ENCODE measurements at regions not wholly inside any gene's neighbourhood (a gene's known extent, or its start where the extent isn't known, plus 50 kb on each side); places are given as distances from the start of the nearest gene placed in this dataset.

DNA sequence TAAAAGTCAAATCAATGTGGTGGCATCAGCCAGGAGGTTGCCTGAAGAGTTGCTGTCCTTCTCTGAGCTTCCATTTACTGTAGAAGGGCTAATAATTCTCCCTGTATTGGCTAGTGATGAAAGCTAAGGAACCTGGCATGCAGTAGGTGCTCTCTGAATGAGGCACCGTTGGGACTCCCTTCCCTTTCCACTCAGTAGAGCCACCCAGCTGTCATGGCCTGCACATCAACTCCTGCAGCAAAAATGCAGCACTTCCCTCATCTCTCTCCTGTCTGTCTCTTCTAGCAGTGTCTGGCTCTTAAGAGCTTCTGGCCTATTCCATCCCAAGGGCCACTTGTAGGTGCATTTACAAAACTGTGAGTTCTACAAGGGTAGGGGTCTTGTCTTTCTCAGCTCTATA lies 369.0 kb downstream of the MATN1 start:
- Histone ChIP-seq H3K4me1 (ENCODE audit: control insufficient read depth, insufficient read depth, low read length, poor library complexity, severe bottlenecking) (no peaks in the 10 kb centered on the region), H3K4me3 (ENCODE audit: extremely low read depth, insufficient read depth, low read length, poor library complexity, severe bottlenecking) (no peak overlapping the region), H3K27ac (ENCODE audit: low read depth, low read length, severe bottlenecking) (no peak overlapping the region), H3K9me3 (ENCODE audit: control insufficient read depth, low read length) (no peaks in the 10 kb centered on the region), H3K36me3 (ENCODE audit: control insufficient read depth, insufficient read depth, low read length) (no peaks in the 10 kb centered on the region)
- 20 to 31% methylated on average over 1 of the region's 1 CpG for WGBS, 2 experiments (ENCODE audit: insufficient coverage in 2 of 2)

DNA sequence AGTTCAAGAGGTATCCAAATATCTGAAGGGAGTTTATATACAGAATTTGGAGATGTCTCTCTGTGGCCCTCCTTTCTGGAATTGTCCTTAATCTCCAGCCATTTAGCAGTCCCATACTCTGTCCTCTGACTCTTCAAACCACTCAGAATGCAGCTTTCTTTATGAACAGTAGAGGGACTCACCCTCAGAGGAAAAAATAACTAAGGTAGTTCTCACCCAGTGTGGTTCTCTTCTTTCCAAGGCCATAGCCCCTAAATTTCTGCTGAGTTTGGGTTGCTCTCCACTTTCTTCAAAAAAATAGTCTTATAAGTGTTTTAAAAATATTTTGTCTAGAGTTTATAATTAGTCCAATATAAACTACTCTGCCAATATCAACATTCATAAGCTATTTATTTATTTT lies 369.7 kb downstream of the MATN1 start:
- no peak overlapping the region for H3K4me3 ChIP-seq (ENCODE audit: extremely low read depth, insufficient read depth, low read length, poor library complexity, severe bottlenecking)
- no peaks in the 10 kb centered on the region for H3K36me3 ChIP-seq (ENCODE audit: control insufficient read depth, insufficient read depth, low read length)
- H3K4me1 ChIP-seq (ENCODE audit: control insufficient read depth, insufficient read depth, low read length, poor library complexity, severe bottlenecking), result no peaks in the 10 kb centered on the region
- H3K9me3 ChIP-seq (ENCODE audit: control insufficient read depth, low read length), result peaks cover 2% of the 10 kb centered on the region
- H3K27ac ChIP-seq (ENCODE audit: low read depth, low read length, severe bottlenecking), result no peak overlapping the region

DNA sequence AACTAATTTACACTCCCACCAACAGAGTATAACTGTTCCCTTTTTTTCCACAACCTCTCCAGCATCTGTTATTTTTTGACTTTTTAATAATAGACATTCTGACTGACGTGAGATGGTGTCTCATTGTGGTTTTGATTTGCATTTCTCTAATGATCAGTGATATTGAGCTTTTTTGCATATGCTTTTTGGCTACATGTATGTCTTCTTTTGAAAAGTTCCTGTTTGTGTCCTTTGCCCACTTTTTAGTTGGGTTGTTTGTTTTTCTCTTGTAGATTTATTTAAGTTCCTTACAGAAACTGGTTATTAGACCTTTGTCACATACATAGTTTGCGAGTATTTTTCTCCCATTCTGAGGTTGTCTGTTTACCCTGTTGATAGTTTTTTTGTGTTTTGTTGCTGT lies 375.2 kb downstream of the MATN1 start:
- Histone ChIP-seq H3K4me1 (ENCODE audit: control insufficient read depth, insufficient read depth, low read length, poor library complexity, severe bottlenecking) (no peaks in the 10 kb centered on the region), H3K36me3 (ENCODE audit: control insufficient read depth, insufficient read depth, low read length) (no peaks in the 10 kb centered on the region), H3K4me3 (ENCODE audit: extremely low read depth, insufficient read depth, low read length, poor library complexity, severe bottlenecking) (no peak overlapping the region), H3K27ac (ENCODE audit: low read depth, low read length, severe bottlenecking) (no peak overlapping the region), H3K9me3 (ENCODE audit: control insufficient read depth, low read length) (peaks cover 4% of the 10 kb centered on the region)
- 89% methylated on average over 2 of the region's 2 CpGs; no CpG with 5 or more reads in 1 of the 2 experiments for WGBS, 2 experiments (ENCODE audit: insufficient coverage in 2 of 2)

DNA sequence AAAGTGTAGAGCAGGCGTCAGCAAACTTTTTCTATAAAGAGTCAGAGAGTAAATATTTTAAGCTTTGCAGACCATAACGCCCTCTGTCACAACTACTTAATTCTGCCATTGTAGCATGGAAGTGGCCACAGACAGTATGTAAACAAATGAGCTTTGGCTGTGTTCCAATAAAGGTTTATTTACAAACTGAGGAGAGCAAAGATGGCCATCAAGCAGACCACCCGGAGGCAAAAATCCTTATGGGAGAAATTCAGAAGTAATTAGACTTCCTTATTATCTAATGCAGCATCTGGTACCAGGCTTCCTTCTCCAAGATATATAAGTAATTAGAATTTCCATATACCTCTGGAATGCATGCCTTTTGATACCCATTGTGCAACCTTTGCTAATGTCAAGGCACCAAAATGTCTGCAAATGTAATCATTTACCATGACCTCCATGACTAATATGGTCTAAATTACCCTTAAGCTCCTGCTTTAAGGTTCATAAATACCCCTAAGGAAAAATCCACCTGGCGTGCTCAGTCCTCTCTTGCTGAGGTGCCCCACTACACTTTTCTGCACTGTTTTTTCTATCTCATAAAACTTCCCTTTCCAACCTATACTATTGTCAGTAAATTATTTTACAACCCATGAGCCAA lies 377.8 kb downstream of the MATN1 start:
- Histone ChIP-seq H3K27ac (ENCODE audit: low read depth, low read length, severe bottlenecking) (no peak overlapping the region), H3K9me3 (ENCODE audit: control insufficient read depth, low read length) (peaks cover 4% of the 10 kb centered on the region), H3K4me1 (ENCODE audit: control insufficient read depth, insufficient read depth, low read length, poor library complexity, severe bottlenecking) (no peaks in the 10 kb centered on the region), H3K36me3 (ENCODE audit: control insufficient read depth, insufficient read depth, low read length) (no peaks in the 10 kb centered on the region), H3K4me3 (ENCODE audit: extremely low read depth, insufficient read depth, low read length, poor library complexity, severe bottlenecking) (no peak overlapping the region)
- 83 to 90% methylated on average over 1 to 2 of the region's 4 CpGs for WGBS, 2 experiments (ENCODE audit: insufficient coverage in 2 of 2)

DNA sequence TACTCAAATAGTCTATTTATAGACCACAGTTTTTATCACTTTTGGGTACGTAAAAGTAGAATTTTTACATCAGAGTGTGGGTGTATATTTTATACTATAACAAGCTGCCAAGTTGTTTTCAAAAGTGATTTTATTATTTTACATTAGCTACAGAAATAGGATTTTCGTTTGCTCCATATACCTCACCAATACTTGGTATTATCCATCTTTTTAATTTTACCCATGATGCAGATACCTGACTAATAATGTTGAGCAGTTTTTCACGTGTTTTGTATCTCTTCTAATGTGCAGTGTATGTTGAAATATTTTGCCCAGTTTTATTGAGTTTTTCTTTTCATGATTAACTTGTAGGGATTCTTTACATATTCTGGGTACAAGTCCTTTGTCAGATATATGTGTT lies 379.8 kb downstream of the MATN1 start:
- H3K36me3 ChIP-seq (ENCODE audit: control insufficient read depth, insufficient read depth, low read length), result no peaks in the 10 kb centered on the region
- H3K9me3 ChIP-seq (ENCODE audit: control insufficient read depth, low read length), result peaks cover 2% of the 10 kb centered on the region
- no peak overlapping the region for H3K4me3 ChIP-seq (ENCODE audit: extremely low read depth, insufficient read depth, low read length, poor library complexity, severe bottlenecking)
- no peaks in the 10 kb centered on the region for H3K4me1 ChIP-seq (ENCODE audit: control insufficient read depth, insufficient read depth, low read length, poor library complexity, severe bottlenecking)
- H3K27ac ChIP-seq (ENCODE audit: low read depth, low read length, severe bottlenecking), result no peak overlapping the region
- 80 to 100% methylated on average over 1 of the region's 3 CpGs for WGBS, 2 experiments (ENCODE audit: insufficient coverage in 2 of 2)

DNA sequence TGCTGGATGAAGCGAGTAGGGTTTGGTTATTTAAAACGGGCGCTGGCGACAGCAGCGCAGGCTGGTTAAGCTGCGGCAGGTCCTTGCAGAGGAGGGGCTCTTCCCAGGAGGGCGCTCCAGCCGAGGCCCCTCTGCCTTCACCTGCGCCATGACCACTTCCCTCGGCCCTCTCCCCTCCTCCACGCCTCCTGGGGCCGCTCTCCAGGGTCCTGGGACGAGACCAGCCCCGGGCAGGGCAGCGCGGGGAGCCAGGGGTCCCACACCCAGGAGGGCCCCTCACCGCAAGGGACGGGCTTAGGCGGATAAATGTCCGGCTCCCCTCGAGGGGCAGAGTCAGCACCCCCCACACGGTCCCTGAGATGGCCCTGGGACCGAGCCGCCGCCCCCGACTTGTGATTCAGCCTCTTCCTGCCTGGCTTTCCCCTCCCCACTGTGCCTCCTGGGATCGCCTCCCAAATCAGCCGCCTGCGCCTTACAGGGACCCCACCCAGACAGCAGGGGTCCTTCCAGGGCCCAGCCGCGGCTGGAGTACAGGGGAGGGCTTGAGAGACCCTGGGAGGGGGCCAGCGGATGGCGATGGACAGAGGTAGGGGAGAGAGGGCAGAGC lies 380.7 kb downstream of the MATN1 start:
- no peaks in the 10 kb centered on the region for H3K4me1 ChIP-seq (ENCODE audit: control insufficient read depth, insufficient read depth, low read length, poor library complexity, severe bottlenecking)
- 20 to 22% methylated on average over 16 to 22 of the region's 33 CpGs for WGBS, 2 experiments (ENCODE audit: insufficient coverage in 2 of 2)

DNA sequence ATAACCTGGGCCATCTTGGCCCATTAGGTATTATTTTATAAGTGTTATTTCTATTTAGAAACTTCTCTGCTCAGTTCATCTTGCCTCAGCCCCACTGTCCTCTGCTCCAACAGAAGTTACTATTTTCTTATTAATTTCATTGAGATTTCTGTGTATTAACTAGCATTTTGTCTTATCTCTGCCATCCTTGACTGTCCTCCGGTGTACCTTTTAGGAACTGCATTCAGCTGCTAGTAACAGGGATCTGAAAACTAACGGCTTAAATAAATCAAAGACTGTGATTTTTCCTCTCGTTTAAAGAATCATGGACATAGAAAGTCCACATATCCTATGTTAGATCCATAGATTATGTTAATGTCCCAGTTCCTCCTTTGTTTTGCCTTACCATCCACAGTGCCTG lies 382.5 kb downstream of the MATN1 start:
- H3K4me1 ChIP-seq (ENCODE audit: control insufficient read depth, insufficient read depth, low read length, poor library complexity, severe bottlenecking), result no peaks in the 10 kb centered on the region
- H3K9me3 ChIP-seq (ENCODE audit: control insufficient read depth, low read length), result no peaks in the 10 kb centered on the region
- 86 to 96% methylated on average over 2 to 3 of the region's 3 CpGs for WGBS, 2 experiments (ENCODE audit: insufficient coverage in 2 of 2)

More for the DNA sequence above, 380.7 kb downstream of the MATN1 start:
- Histone ChIP-seq H3K36me3 (ENCODE audit: control insufficient read depth, insufficient read depth, low read length) (no peaks in the 10 kb centered on the region), H3K27ac (ENCODE audit: low read depth, low read length, severe bottlenecking) (no peak overlapping the region), H3K4me3 (ENCODE audit: extremely low read depth, insufficient read depth, low read length, poor library complexity, severe bottlenecking) (no peak overlapping the region), H3K9me3 (ENCODE audit: control insufficient read depth, low read length) (no peaks in the 10 kb centered on the region)

DNA sequence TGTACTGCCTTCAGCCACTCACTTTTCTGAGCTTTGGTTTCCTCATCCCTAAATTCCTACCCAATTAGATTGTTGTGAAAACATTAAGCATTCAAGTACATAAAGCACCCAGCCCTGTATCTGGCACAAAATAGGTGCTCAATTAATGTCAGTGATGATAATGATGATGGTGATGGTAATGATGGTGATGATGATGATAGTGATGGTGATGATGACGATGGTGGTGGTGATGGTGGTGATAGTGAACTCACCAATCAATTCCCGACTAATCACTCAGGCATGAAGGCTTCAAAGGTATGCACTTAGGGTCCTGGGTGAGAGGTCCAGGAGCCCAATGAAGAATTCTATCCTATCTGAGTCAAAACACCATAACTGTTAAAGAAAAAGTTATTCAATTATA lies 383.5 kb downstream of the MATN1 start:
- no peaks in the 10 kb centered on the region for H3K4me1 ChIP-seq (ENCODE audit: control insufficient read depth, insufficient read depth, low read length, poor library complexity, severe bottlenecking)
- no peak overlapping the region for H3K4me3 ChIP-seq (ENCODE audit: extremely low read depth, insufficient read depth, low read length, poor library complexity, severe bottlenecking)
- H3K9me3 ChIP-seq (ENCODE audit: control insufficient read depth, low read length), result no peaks in the 10 kb centered on the region
- no peak overlapping the region for H3K27ac ChIP-seq (ENCODE audit: low read depth, low read length, severe bottlenecking)
- no peaks in the 10 kb centered on the region for H3K36me3 ChIP-seq (ENCODE audit: control insufficient read depth, insufficient read depth, low read length)
- 57 to 83% methylated on average over 1 of the region's 2 CpGs for WGBS, 2 experiments (ENCODE audit: insufficient coverage in 2 of 2)

More for the DNA sequence above, 382.5 kb downstream of the MATN1 start:
- no peak overlapping the region for H3K27ac ChIP-seq (ENCODE audit: low read depth, low read length, severe bottlenecking)
- H3K36me3 ChIP-seq (ENCODE audit: control insufficient read depth, insufficient read depth, low read length), result no peaks in the 10 kb centered on the region
- H3K4me3 ChIP-seq (ENCODE audit: extremely low read depth, insufficient read depth, low read length, poor library complexity, severe bottlenecking), result no peak overlapping the region

DNA sequence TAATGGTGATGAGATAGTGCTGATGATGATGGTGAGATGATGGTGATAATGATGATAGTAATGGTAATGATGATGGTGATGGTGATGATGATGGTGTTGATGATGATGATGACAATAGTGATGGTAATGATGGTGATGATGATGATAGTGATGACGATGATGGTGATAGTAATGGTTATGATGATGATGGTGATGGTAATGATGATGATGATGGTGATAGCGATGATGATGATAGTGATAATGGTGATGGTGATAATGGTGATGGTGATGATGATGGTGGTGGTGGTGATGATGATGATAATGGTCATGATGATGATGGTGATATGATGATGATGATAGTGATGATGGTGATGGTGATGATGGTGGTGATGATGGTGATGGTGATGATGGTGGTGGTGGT lies 384.6 kb downstream of the MATN1 start:
- no peaks in the 10 kb centered on the region for H3K4me1 ChIP-seq (ENCODE audit: control insufficient read depth, insufficient read depth, low read length, poor library complexity, severe bottlenecking)
- no peaks in the 10 kb centered on the region for H3K36me3 ChIP-seq (ENCODE audit: control insufficient read depth, insufficient read depth, low read length)
- H3K4me3 ChIP-seq (ENCODE audit: extremely low read depth, insufficient read depth, low read length, poor library complexity, severe bottlenecking), result no peak overlapping the region
- no peaks in the 10 kb centered on the region for H3K9me3 ChIP-seq (ENCODE audit: control insufficient read depth, low read length)
- H3K27ac ChIP-seq (ENCODE audit: low read depth, low read length, severe bottlenecking), result no peak overlapping the region
- 80 to 90% methylated on average over 2 of the region's 2 CpGs for WGBS, 2 experiments (ENCODE audit: insufficient coverage in 2 of 2)

DNA sequence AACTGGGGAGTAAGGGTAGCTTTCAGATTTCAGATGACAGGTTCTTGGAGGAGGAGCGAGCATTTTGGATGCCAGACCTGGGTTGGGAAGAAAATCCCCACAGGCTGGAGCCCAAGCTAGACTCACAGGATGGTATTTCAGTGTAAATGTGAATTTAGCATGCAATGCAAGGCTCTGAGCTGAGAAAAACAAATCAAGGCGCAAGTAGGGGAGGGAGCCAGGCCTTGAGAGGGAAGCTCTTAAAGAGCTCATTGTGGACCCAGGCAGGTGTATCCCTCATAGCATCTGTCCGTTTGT lies 386.1 kb downstream of the MATN1 start:
- H3K4me1 ChIP-seq (ENCODE audit: control insufficient read depth, insufficient read depth, low read length, poor library complexity, severe bottlenecking), result no peaks in the 10 kb centered on the region
- WGBS, 2 experiments (ENCODE audit: insufficient coverage in 2 of 2), result 79 to 81% methylated on average over 2 to 3 of the region's 3 CpGs
- no peak overlapping the region for H3K27ac ChIP-seq (ENCODE audit: low read depth, low read length, severe bottlenecking)
- H3K9me3 ChIP-seq (ENCODE audit: control insufficient read depth, low read length), result no peaks in the 10 kb centered on the region
- no peaks in the 10 kb centered on the region for H3K36me3 ChIP-seq (ENCODE audit: control insufficient read depth, insufficient read depth, low read length)
- no peak overlapping the region for H3K4me3 ChIP-seq (ENCODE audit: extremely low read depth, insufficient read depth, low read length, poor library complexity, severe bottlenecking)

DNA sequence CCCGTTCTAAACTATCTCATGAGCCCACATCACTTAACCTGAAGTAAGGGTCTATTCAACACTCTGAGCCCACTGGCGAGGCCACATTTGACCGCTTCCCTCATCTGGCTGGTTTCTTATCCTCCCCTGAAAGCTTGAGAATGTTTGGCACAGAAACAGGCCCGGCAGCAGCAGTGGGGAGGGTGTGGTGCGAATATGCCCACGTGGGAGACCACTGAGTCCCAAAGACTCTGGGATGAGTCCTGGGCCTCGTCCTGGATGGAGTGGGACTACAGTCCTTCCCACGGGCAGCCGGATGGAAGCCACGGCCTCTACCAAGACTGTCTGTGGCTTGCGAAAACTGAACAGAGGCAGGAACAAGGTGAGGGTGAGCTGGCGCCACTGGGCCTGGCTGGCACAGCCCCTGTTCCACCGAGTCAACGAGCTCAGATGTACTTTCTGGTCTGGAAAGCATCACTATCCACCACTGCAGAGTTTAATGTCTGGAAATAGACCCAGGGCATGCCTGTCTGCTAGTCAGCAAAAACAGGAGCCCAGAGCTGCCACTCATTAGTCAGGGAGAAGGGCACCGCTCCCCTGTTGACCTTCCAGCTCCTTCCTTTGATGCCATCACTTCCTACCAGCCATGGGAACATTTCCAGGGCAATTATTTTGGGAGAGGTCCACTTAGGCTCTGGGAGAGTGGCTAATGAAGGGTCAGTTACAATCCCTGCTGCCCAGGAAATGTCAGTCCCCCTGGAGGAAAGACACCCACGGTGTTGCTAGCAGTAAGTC lies 386.6 kb downstream of the MATN1 start:
- Histone ChIP-seq H3K4me1 (ENCODE audit: control insufficient read depth, insufficient read depth, low read length, poor library complexity, severe bottlenecking) (no peaks in the 10 kb centered on the region), H3K36me3 (ENCODE audit: control insufficient read depth, insufficient read depth, low read length) (no peaks in the 10 kb centered on the region), H3K9me3 (ENCODE audit: control insufficient read depth, low read length) (no peaks in the 10 kb centered on the region), H3K27ac (ENCODE audit: low read depth, low read length, severe bottlenecking) (no peak overlapping the region), H3K4me3 (ENCODE audit: extremely low read depth, insufficient read depth, low read length, poor library complexity, severe bottlenecking) (no peak overlapping the region)
- 73 to 82% methylated on average over 11 to 12 of the region's 16 CpGs for WGBS, 2 experiments (ENCODE audit: insufficient coverage in 2 of 2)

Measured in mesodermal cell (in vitro differentiated cells).